Neural progenitor cell (in vitro differentiated cells): ENCODE measurements at regions not wholly inside any gene's neighbourhood (a gene's known extent, or its start where the extent isn't known, plus 50 kb on each side); places are given as distances from the start of the nearest gene placed in this dataset.

ENCODE experiments used
- CTCF ChIP-seq: fragments of 200-600 bp; sonication (generic); IDR thresholded peaks from 2 replicates; pipeline ENCODE4 v1.5.1; 2017; ENCODE audit warnings: antibody characterized with exemption, mild to moderate bottlenecking
- EZH2 ChIP-seq: fragments of 200-600 bp; sonication (generic); IDR thresholded peaks from 2 replicates; pipeline ENCODE4 v1.6.1; 2017; ENCODE audit warnings: antibody characterized with exemption, mild to moderate bottlenecking, moderate library complexity
- EZH2phosphoT487 ChIP-seq: fragments of 200-600 bp; sonication (generic); IDR thresholded peaks from 2 replicates; pipeline ENCODE4 v1.6.1; 2017; ENCODE audit warnings: antibody characterized with exemption

- TF ChIP-seq CTCF (no peak), EZH2 (no peak), EZH2phosphoT487 (no peak)
Observed at GRCh38 chr4:188691811-188692210, 552.6 kb downstream of the TRIML1 start.
